ENCODE measurements at regions not wholly inside any gene's neighbourhood (a gene's known extent, or its start where the extent isn't known, plus 50 kb on each side); places are given as distances from the start of the nearest gene placed in this dataset.

- Histone ChIP-seq H3K4me1 (ENCODE audit: control insufficient read depth in 1 of 2, low read depth in 2 of 2) (peaks cover 0 to 10% of the 10 kb centered on the region in 2 donors), H3K4me3 (no peak overlapping the region), H3K9me3 (no peaks in the 10 kb centered on the region), H3K27ac (no peak overlapping the region), H3K36me3 (no peaks in the 10 kb centered on the region), H3K27me3 (replicated peaks; ENCODE audit: insufficient read depth) (no peaks in the 10 kb centered on the region)
- no peak for DNase-seq (ENCODE audit: low spot score)
- TF ChIP-seq CTCF (IDR thresholded peaks at IDR 0.05) = no peak
- ATAC-seq (ENCODE audit: insufficient number of reproducible peaks, low FRiP score, low read depth) = no peak
These were observed 93.6 kb upstream of the TAB2 start for GRCh38 chr6:149223904-149224351.

- no peak for TF ChIP-seq CTCF (IDR thresholded peaks at IDR 0.05)
- no peak overlapping the region for H3K27ac ChIP-seq
- ATAC-seq (ENCODE audit: insufficient number of reproducible peaks, low FRiP score, low read depth) = no peak
These were observed 93.1 kb upstream of the TAB2 start for GRCh38 chr6:149224399-149224798.

GRCh38 chr6:149225370-149225769, 92.1 kb upstream of the TAB2 start:
- H3K4me1 ChIP-seq (ENCODE audit: control insufficient read depth in 1 of 2, low read depth in 2 of 2) = peaks cover 0 to 10% of the 10 kb centered on the region in 2 donors
- ATAC-seq (ENCODE audit: insufficient number of reproducible peaks, low FRiP score, low read depth) (no peak), DNase-seq (ENCODE audit: low spot score) (no peak)
- no peak overlapping the region for H3K4me3 ChIP-seq
- H3K27ac ChIP-seq = no peak overlapping the region
- H3K36me3 ChIP-seq = no peaks in the 10 kb centered on the region
- no peak for TF ChIP-seq CTCF (IDR thresholded peaks at IDR 0.05)
- no peaks in the 10 kb centered on the region for H3K27me3 ChIP-seq (replicated peaks; ENCODE audit: insufficient read depth)
- no peaks in the 10 kb centered on the region for H3K9me3 ChIP-seq

More at GRCh38 chr6:149224399-149224798, 93.1 kb upstream of the TAB2 start:
- no peak overlapping the region for H3K4me3 ChIP-seq
- no peaks in the 10 kb centered on the region for H3K36me3 ChIP-seq
- no peaks in the 10 kb centered on the region for H3K9me3 ChIP-seq
- H3K27me3 ChIP-seq (replicated peaks; ENCODE audit: insufficient read depth) = no peaks in the 10 kb centered on the region
- no peak for DNase-seq (ENCODE audit: low spot score)
- H3K4me1 ChIP-seq (ENCODE audit: control insufficient read depth in 1 of 2, low read depth in 2 of 2) = peaks cover 0 to 10% of the 10 kb centered on the region in 2 donors

GRCh38 chr6:149225946-149226345, 91.6 kb upstream of the TAB2 start:
- H3K9me3 ChIP-seq = no peaks in the 10 kb centered on the region
- TF ChIP-seq CTCF (IDR thresholded peaks at IDR 0.05) = no peak
- no peaks in the 10 kb centered on the region for H3K27me3 ChIP-seq (replicated peaks; ENCODE audit: insufficient read depth)
- no peak overlapping the region for H3K27ac ChIP-seq
- no peak for ATAC-seq (ENCODE audit: insufficient number of reproducible peaks, low FRiP score, low read depth)
- no peak overlapping the region for H3K4me3 ChIP-seq
- H3K36me3 ChIP-seq = no peaks in the 10 kb centered on the region
- no peak for DNase-seq (ENCODE audit: low spot score)
- H3K4me1 ChIP-seq (ENCODE audit: control insufficient read depth in 1 of 2, low read depth in 2 of 2) = peaks cover 0 to 10% of the 10 kb centered on the region in 2 donors

- Histone ChIP-seq H3K27me3 (replicated peaks; ENCODE audit: insufficient read depth) (no peaks in the 10 kb centered on the region), H3K9me3 (no peaks in the 10 kb centered on the region), H3K27ac (no peak overlapping the region), H3K4me1 (ENCODE audit: control insufficient read depth in 1 of 2, low read depth in 2 of 2) (peaks cover 0 to 10% of the 10 kb centered on the region in 2 donors), H3K36me3 (no peaks in the 10 kb centered on the region), H3K4me3 (no peak overlapping the region)
- TF ChIP-seq CTCF (IDR thresholded peaks at IDR 0.05) = no peak
- no peak for DNase-seq (ENCODE audit: low spot score)
- ATAC-seq (ENCODE audit: insufficient number of reproducible peaks, low FRiP score, low read depth) = no peak
These were observed 89.7 kb upstream of the TAB2 start for GRCh38 chr6:149227796-149228195.

Measured in thoracic aorta (tissue), 2 donors.